Head of caudate nucleus (tissue), 42 donors: ENCODE measurements at regions not wholly inside any gene's neighbourhood (a gene's known extent, or its start where the extent isn't known, plus 50 kb on each side); places are given as distances from the start of the nearest gene placed in this dataset.

Experiments
- DNase-seq, 42 donors: peaks; one replicate each; pipeline versions ENCODE4 v3.0.0 to v3.0.0-alpha.2; 2020 to 2021; ENCODE audit warnings: mixed read lengths in 7 of 42
- intact Hi-C: fragments of 100-400 bp; cut with DNase I; formaldehyde crosslinking; loops from one replicate; pipeline ENCODE4 v1.15.0; 2022

GRCh38 chr10:8919280-8919679 is 864.8 kb downstream of the GATA3 start:
- DNase-seq = no peak
- intact Hi-C loops = no loop called here

GRCh38 chr10:8921568-8921967 is 867.1 kb downstream of the GATA3 start:
- intact Hi-C loops = no loop called here
- DNase-seq = no peak

- intact Hi-C loops = no loop called here
- DNase-seq = no peak
These were observed 868.6 kb downstream of the GATA3 start for GRCh38 chr10:8923096-8923495.

- no peak for DNase-seq
- intact Hi-C loops = no loop called here
These were observed 873.2 kb downstream of the GATA3 start for GRCh38 chr10:8927705-8928104.

- DNase-seq = no peak
- intact Hi-C loops = no loop called here
These were observed 892.0 kb downstream of the GATA3 start for GRCh38 chr10:8946451-8946850.

- DNase-seq = no peak
- intact Hi-C loops = no loop called here
These were observed 896.5 kb downstream of the GATA3 start for GRCh38 chr10:8950978-8951377.

GRCh38 chr10:8951440-8952089 is 897.1 kb downstream of the GATA3 start:
- intact Hi-C loops = no loop called here
- DNase-seq = no peak

- intact Hi-C loops = no loop called here
- DNase-seq = no peak
These were observed 901.9 kb downstream of the GATA3 start for GRCh38 chr10:8956400-8956799.

GRCh38 chr10:8962249-8962648 is 907.8 kb downstream of the GATA3 start:
- no peak for DNase-seq
- intact Hi-C loops = no loop called here

GRCh38 chr10:8967061-8967460 is 912.6 kb downstream of the GATA3 start:
- no peak for DNase-seq

GRCh38 chr10:8969853-8970252 is 915.4 kb downstream of the GATA3 start:
- DNase-seq = no peak
- intact Hi-C loops = no loop called here

More at GRCh38 chr10:8967061-8967460, 912.6 kb downstream of the GATA3 start:
- intact Hi-C loops = no loop called here

GRCh38 chr10:8975535-8975934 is 921.0 kb downstream of the GATA3 start:
- intact Hi-C loops = no loop called here
- no peak for DNase-seq

GRCh38 chr10:8978100-8978499 is 923.6 kb downstream of the GATA3 start:
- no peak for DNase-seq
- intact Hi-C loops = no loop called here

GRCh38 chr10:8979976-8980375 is 925.5 kb downstream of the GATA3 start:
- intact Hi-C loops = no loop called here
- peak in 37 of 42 donors; percentile 3 to 75 (median 32) for DNase-seq

GRCh38 chr10:8981277-8981676 is 926.8 kb downstream of the GATA3 start:
- intact Hi-C loops = no loop called here
- no peak for DNase-seq

- intact Hi-C loops = no loop called here
- DNase-seq = no peak
These were observed 931.2 kb downstream of the GATA3 start for GRCh38 chr10:8985651-8986050.

GRCh38 chr10:8986975-8987374 is 932.5 kb downstream of the GATA3 start:
- DNase-seq = no peak
- intact Hi-C loops = no loop called here

- DNase-seq = no peak
- intact Hi-C loops = no loop called here
These were observed 933.2 kb downstream of the GATA3 start for GRCh38 chr10:8987712-8988111.

GRCh38 chr10:8990280-8990987 is 935.9 kb downstream of the GATA3 start:
- intact Hi-C loops = no loop called here
- no peak for DNase-seq

GRCh38 chr10:8992009-8992408 is 937.5 kb downstream of the GATA3 start:
- no peak for DNase-seq
- intact Hi-C loops = no loop called here

GRCh38 chr10:8993864-8994263 is 939.4 kb downstream of the GATA3 start:
- DNase-seq = no peak
- intact Hi-C loops = no loop called here
